ENCODE measurements at regions not wholly inside any gene's neighbourhood (a gene's known extent, or its start where the extent isn't known, plus 50 kb on each side); places are given as distances from the start of the nearest gene placed in this dataset.

DNA sequence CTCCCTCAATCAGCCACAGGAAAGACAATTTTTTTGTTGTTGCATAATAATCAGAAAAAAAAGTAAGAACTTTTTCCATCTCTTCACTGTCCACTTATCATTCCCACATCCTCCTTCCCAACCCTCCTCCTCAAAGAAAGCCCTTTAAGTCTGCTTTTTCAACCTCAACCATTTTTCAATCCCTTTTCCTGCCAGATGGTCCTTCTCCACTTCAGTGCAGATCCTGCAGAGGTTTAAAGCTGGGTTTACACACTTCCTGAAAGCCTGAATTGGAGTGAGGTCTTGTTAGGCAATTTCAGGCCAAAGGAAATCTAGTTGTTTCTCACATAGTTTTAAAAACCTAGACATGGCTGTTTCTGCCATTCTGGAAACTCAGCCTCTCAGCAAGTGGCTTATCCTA is 78.3 kb downstream of the RPL27A start:
- no peak for TF ChIP-seq CTCF (IDR thresholded peaks at IDR 0.05)
- no peak for TF ChIP-seq POLR2A (IDR thresholded peaks at IDR 0.05)
